ENCODE measurements at regions not wholly inside any gene's neighbourhood (a gene's known extent, or its start where the extent isn't known, plus 50 kb on each side); places are given as distances from the start of the nearest gene placed in this dataset.

GRCh38 chr12:60265741-60266140, 669.9 kb downstream of the SLC16A7 start:
- TF ChIP-seq CTCF (IDR thresholded peaks at IDR 0.05) = no peak
- no peak for TF ChIP-seq EZH2 (IDR thresholded peaks at IDR 0.05)
